DND-41 (cell line): ENCODE measurements at regions not wholly inside any gene's neighbourhood (a gene's known extent, or its start where the extent isn't known, plus 50 kb on each side); places are given as distances from the start of the nearest gene placed in this dataset.
A peak's percentile ranks its signal among the peaks of the same experiment; 100 is the strongest.

Experiments used
- ATAC-seq: fragments of 200-7000 bp; cut with Tn5 transposase; 3 replicates; pipeline ENCODE4 v1.9.1; 2021; ENCODE audit warnings: low read depth; ENCODE audit not compliant: insufficient read depth
- DNase-seq: peaks from one replicate; pipeline ENCODE4 v3.0.0-alpha.2; 2020
- H2AFZ ChIP-seq: 2 replicates; pipeline ENCODE4 v1.6.0; 2012; ENCODE audit warnings: low read depth, low read length
- H3K27ac ChIP-seq: 2 replicates; pipeline ENCODE4 v1.5.1; 2012; ENCODE audit warnings: low read length, inconsistent platforms
- H3K27me3 ChIP-seq: fragments of 200-600 bp; sonication (generic); 2 replicates; pipeline ENCODE4 v1.6.0; 2012; ENCODE audit warnings: low read length, mild to moderate bottlenecking, inconsistent platforms; ENCODE audit not compliant: insufficient read depth, poor library complexity
- H3K36me3 ChIP-seq: 2 replicates; pipeline ENCODE4 v1.5.1; 2012; ENCODE audit warnings: low read length, inconsistent platforms; ENCODE audit not compliant: insufficient read depth
- H3K4me1 ChIP-seq: 2 replicates; pipeline ENCODE4 v1.5.1; 2012; ENCODE audit warnings: mild to moderate bottlenecking, low read length; ENCODE audit not compliant: insufficient read depth
- H3K4me2 ChIP-seq: 2 replicates; pipeline ENCODE4 v1.6.0; 2012; ENCODE audit warnings: mild to moderate bottlenecking, moderate library complexity, low read length, inconsistent platforms; ENCODE audit not compliant: insufficient read depth
- H3K4me3 ChIP-seq, 2 experiments: fragments of 200-600 bp in 1 of 2; shearing (Covaris generic) in 1 of 2; 2 replicates each; pipeline ENCODE4 v1.5.1; 2012 to 2016; ENCODE audit warnings: inconsistent platforms in 2 of 2, low read length in 2 of 2, mild to moderate bottlenecking in 2 of 2, low read depth in 1 of 2, moderate library complexity in 1 of 2
- H3K79me2 ChIP-seq: 2 replicates; pipeline ENCODE4 v1.6.0; 2012; ENCODE audit warnings: low read length, inconsistent platforms; ENCODE audit not compliant: insufficient read depth
- H3K9ac ChIP-seq: 2 replicates; pipeline ENCODE4 v1.6.0; 2012; ENCODE audit warnings: low read depth, mild to moderate bottlenecking, inconsistent platforms, low read length, moderate library complexity
- H3K9me3 ChIP-seq: 2 replicates; pipeline ENCODE4 v1.5.1; 2012; ENCODE audit warnings: low read length, moderate library complexity, mild to moderate bottlenecking, inconsistent platforms; ENCODE audit not compliant: insufficient read depth, severe bottlenecking
- H4K20me1 ChIP-seq: 2 replicates; pipeline ENCODE4 v1.6.0; 2012; ENCODE audit warnings: low read length; ENCODE audit not compliant: insufficient read depth
- EZH2 ChIP-seq: IDR thresholded peaks from 3 replicates; pipeline ENCODE4 v1.6.1; 2012; ENCODE audit warnings: borderline replicate concordance, low read depth, mild to moderate bottlenecking, moderate library complexity, low read length, inconsistent platforms; ENCODE audit not compliant: severe bottlenecking
- TF ChIP-seq, protein P1 (sequence below): IDR thresholded peaks from 2 replicates; pipeline ENCODE4 v1.5.1; 2012; ENCODE audit warnings: borderline replicate concordance, low read length, moderate library complexity, mild to moderate bottlenecking; ENCODE audit not compliant: poor library complexity, severe bottlenecking; ENCODE audit errors: extremely low read depth

GRCh38 chr3:150059729-150060128, 89.0 kb upstream of the PFN2 start:
- Histone ChIP-seq H3K79me2 (no peaks in the 10 kb centered on the region), H3K27ac (no peak overlapping the region), H3K9me3 (no peaks in the 10 kb centered on the region), H3K4me1 (peaks cover 16% of the 10 kb centered on the region), H2AFZ (no peak overlapping the region), H3K36me3 (no peaks in the 10 kb centered on the region), H3K27me3 (peaks cover 8% of the 10 kb centered on the region), H4K20me1 (no peaks in the 10 kb centered on the region), H3K9ac (no peak overlapping the region), H3K4me2 (no peak overlapping the region), H3K4me3 (no peak overlapping the region)
- DNase-seq: no peak
- TF ChIP-seq, protein P1, sequence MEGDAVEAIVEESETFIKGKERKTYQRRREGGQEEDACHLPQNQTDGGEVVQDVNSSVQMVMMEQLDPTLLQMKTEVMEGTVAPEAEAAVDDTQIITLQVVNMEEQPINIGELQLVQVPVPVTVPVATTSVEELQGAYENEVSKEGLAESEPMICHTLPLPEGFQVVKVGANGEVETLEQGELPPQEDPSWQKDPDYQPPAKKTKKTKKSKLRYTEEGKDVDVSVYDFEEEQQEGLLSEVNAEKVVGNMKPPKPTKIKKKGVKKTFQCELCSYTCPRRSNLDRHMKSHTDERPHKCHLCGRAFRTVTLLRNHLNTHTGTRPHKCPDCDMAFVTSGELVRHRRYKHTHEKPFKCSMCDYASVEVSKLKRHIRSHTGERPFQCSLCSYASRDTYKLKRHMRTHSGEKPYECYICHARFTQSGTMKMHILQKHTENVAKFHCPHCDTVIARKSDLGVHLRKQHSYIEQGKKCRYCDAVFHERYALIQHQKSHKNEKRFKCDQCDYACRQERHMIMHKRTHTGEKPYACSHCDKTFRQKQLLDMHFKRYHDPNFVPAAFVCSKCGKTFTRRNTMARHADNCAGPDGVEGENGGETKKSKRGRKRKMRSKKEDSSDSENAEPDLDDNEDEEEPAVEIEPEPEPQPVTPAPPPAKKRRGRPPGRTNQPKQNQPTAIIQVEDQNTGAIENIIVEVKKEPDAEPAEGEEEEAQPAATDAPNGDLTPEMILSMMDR: no peak
- no peak for TF ChIP-seq EZH2
- no peak for ATAC-seq

DNA sequence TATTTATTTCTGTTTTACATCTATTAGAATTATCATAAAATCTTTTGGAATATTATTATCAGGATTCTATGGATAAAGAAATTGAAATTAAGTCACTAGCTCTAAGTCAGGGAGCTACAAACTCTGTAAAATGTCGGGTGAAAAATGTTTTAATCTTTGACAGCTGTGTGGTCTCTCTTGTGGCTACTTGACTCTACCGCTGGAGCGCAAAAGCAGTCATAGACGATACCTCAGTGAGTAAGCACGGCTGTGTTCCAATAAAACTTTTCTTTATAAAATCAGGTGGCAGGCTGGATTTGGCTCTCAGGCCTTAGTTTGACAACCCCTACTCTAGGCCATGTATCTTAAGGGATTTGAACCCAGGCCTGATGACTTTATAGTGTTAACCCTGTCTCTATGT, 88.5 kb upstream of the PFN2 start:
- TF ChIP-seq, protein P1: no peak
- TF ChIP-seq EZH2: no peak
- no peak overlapping the region for H3K4me2 ChIP-seq
- no peak overlapping the region for H2AFZ ChIP-seq
- no peaks in the 10 kb centered on the region for H4K20me1 ChIP-seq
- no peaks in the 10 kb centered on the region for H3K79me2 ChIP-seq
- no peak overlapping the region for H3K4me3 ChIP-seq
- no peak overlapping the region for H3K27ac ChIP-seq
- H3K27me3 ChIP-seq: peaks cover 8% of the 10 kb centered on the region
- no peak for DNase-seq
- peaks cover 16% of the 10 kb centered on the region for H3K4me1 ChIP-seq
- no peak overlapping the region for H3K9ac ChIP-seq
- H3K36me3 ChIP-seq: no peaks in the 10 kb centered on the region
- H3K9me3 ChIP-seq: no peaks in the 10 kb centered on the region
- ATAC-seq: no peak

GRCh38 chr3:150057227-150057626, 86.5 kb upstream of the PFN2 start:
- no peak overlapping the region for H3K27ac ChIP-seq
- no peaks in the 10 kb centered on the region for H3K36me3 ChIP-seq
- H3K79me2 ChIP-seq: no peaks in the 10 kb centered on the region
- peaks cover 16% of the 10 kb centered on the region for H3K4me1 ChIP-seq
- H3K4me2 ChIP-seq: no peak overlapping the region
- TF ChIP-seq, protein P1: no peak
- TF ChIP-seq EZH2: no peak
- ATAC-seq (peak; percentile 91), DNase-seq (peak; percentile 65)
- no peak overlapping the region for H2AFZ ChIP-seq
- peaks cover 8% of the 10 kb centered on the region for H3K27me3 ChIP-seq
- H3K4me3 ChIP-seq: no peak overlapping the region
- H3K9ac ChIP-seq: no peak overlapping the region
- no peaks in the 10 kb centered on the region for H3K9me3 ChIP-seq
- no peaks in the 10 kb centered on the region for H4K20me1 ChIP-seq

- no peak for TF ChIP-seq EZH2
- TF ChIP-seq, protein P1: no peak
- H3K4me3 ChIP-seq: no peak overlapping the region
- peaks cover 1% of the 10 kb centered on the region for H3K27me3 ChIP-seq
- DNase-seq: no peak
- H3K9me3 ChIP-seq: no peaks in the 10 kb centered on the region
- H3K27ac ChIP-seq: no peak overlapping the region
- peaks cover 16% of the 10 kb centered on the region for H3K4me1 ChIP-seq
- H3K36me3 ChIP-seq: no peaks in the 10 kb centered on the region
- no peak overlapping the region for H3K4me2 ChIP-seq
- H4K20me1 ChIP-seq: no peaks in the 10 kb centered on the region
- H3K79me2 ChIP-seq: no peaks in the 10 kb centered on the region
- H2AFZ ChIP-seq: no peak overlapping the region
- H3K9ac ChIP-seq: no peak overlapping the region
- ATAC-seq: no peak
Measured at GRCh38 chr3:150055332-150055731, 84.6 kb upstream of the PFN2 start.
